Bone marrow (tissue), 2 donors: ENCODE measurements at regions not wholly inside any gene's neighbourhood (a gene's known extent, or its start where the extent isn't known, plus 50 kb on each side); places are given as distances from the start of the nearest gene placed in this dataset.

Experiments used
- DNase-seq, 2 donors: peaks; one replicate each; lab custom pipeline; 2025; lab: John Stamatoyannopoulos, UW

DNA sequence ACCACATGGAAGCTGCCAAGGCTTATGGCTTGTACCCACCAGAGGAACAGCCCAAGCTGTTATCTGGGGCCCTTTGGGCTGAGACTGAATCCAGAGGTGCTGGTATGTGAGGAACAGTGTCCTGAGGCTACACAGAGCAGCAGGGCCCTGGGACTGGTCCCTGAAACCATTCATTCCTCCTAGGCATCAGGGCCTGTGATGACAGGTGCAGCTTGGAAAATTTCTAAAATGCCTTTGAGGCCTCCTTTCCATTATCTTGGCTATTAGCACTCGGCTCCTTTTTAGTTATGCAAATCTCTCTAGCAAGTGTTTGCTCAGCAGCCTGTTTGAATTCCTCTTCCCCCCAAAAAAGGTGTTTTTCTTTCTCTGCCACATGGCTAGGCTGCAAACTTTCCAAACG, 1151.7 kb upstream of the LRRN3 start:
- DNase-seq = no peak

DNA sequence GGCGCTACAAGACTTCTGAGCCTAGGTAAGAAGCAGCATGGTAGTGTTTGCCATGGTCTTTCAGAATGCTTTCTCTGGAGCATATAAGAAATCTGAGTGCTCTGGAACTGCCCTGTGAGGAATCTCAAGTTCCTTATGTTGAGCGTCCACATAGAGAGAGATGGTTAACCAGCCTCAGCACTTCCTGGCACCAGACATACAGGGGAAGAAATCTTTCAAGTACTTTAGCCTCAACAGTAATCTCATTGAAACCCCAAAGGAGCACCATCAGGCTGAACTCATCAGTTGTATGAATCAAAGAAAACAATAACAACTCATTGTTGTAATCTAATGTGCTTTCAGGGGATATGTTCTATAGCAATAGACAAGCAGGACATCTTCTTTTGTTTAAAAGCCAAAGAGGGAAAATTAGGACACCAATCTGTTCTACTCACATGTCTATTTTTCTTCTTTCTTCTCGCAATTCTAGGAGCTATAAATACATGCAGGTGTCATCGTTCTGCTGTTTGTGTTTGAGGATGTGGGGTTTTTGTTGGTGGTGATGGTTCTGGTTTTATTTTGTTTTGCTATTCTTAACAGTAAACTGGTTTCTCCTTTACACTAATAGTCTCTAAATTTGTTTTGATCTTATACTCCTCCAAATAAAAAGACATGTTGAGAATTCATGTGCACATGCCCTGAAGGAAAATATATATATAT, 1145.0 kb upstream of the LRRN3 start:
- DNase-seq = no peak

DNA sequence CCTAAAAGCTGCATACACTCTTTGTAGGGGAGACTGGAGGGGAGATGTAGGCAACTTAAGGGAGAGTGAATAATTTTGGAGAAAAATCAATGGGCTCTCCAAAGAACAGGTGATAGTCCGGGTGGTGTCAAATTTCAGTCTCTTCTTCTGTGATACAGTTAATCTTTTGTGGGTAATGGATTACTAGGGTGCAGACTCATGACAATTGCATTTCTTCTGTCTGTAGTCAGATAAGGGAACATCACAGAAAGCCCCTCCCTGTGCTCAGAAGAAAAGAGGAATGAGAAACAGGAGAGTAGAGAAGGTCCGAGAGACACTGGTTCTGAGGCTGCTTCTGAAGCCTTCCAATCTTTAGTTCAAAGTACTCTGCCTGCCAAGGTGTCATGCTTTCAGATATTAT, 1140.7 kb upstream of the LRRN3 start:
- no peak for DNase-seq

DNA sequence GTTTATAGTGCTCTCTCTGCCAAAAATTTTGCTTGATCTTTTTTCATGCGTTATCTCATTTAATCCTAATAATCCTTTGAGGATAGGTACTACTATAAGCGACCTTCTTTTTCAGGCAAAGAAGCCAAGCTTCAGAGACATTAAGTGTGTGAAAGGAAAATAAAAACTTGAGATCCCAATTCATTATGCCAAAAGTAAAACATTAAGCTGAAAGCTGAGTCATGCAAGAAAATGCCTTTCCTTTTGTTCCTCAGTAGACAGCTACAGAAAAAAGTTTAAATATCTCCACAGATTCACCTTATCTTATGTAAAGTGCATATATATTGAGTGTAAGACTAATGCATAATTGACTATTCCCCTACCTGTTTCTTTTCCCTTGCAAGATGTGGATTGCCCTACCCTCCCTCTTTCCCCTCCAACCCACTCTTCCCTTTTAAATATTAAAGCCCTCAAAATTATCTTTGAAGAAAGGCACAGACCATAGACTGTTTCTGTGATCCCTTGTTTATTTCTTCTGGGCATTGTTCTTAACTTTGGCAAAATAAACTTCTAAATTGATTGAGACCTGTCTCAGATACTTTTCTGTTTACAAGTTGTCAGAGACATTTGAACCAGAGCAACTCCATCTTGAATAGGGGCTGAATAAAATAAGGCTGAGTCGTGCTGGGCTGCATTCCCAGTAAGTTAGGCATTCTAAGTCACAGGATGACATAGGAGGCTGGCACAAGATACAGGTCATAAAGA, 1139.9 kb upstream of the LRRN3 start:
- no peak for DNase-seq

DNA sequence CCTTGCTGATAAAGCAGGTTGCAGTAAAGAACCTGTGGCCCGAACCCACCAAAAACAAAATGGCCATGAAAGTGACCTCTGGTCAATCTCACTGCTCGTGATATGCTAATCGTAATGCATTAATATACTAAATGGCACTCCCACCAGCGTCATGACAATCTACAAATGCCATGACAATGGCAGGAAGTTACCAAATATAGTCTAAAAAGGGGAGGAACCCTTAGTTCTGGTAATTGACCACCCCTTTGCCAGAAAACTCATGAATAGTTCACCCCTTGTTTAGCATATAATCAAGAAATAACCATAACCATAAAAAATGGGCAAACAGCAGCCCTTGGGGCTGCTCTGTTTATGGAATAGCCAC, 1139.4 kb upstream of the LRRN3 start:
- no peak for DNase-seq

DNA sequence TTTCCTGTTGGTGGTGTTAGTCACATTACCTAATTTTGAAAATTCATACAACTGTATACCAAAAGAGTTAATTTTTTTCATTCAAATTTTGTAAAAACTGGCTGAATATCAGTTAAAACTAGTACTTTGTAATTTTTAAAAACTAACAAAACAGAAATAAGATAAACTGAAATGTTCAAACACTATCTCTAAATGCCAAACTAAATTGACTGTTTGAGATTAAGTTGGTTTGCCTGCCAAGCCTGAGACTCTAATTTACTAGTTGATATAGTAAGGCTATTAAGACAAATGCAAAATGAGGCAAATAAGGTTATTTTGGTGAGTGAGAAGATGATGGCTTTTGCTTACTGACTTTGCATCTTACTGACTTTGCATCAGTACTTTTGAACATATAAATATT, 1134.9 kb upstream of the LRRN3 start:
- no peak for DNase-seq

DNA sequence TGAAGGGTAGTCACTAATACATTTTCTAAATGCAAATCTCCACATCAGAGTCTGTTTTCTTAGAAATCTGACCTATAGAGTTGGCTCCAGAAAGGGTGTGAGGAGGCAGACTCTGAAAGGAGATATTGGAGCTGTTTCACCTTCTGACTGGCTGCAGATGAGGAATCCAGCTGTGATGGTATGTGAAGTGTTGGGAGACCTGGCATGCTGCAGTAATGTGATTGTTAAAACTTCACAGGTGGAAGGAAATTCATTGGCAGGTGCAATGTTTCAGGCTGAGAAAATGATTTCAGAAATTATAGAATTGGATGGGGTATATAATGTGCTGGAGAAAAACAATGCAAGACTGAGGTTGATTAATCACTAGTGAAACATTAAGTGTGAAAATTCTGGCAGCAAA, 1134.0 kb upstream of the LRRN3 start:
- DNase-seq = no peak

DNA sequence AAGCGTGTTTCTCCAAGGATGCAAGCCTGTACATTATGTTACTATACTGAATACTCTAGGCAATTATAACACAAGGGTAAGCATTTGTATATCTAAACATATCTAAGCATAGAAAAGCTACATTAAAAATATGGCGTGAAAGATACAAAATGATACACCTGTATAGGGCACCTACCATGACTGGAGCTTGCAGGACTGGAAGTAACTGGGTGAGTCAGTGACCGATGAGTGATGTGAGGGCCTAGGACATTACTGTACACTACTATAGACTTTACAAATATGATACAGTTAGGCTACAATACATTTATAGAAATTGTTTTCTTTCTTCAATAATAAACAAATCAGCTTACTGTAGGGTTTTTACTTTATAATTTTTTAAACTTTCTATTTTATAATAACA, 1127.2 kb upstream of the LRRN3 start:
- no peak for DNase-seq

DNA sequence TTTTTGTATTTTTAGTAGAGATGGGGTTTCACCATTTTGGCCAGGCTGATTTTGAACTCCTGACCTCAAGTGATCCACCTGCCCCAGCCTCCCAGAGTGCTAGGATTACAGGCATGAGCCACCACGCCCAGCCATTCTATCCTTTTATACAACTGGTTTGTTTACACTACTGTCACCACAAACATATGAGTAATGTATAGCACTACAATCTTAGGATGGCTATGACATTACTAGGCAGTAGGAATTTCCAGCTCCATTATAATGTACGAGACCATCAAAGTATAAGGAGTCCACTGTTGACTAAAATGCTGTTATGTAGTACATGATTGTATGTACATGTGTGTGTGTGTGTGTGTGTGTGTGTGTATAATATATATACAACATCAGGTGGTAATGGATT, 1126.1 kb upstream of the LRRN3 start:
- no peak for DNase-seq

DNA sequence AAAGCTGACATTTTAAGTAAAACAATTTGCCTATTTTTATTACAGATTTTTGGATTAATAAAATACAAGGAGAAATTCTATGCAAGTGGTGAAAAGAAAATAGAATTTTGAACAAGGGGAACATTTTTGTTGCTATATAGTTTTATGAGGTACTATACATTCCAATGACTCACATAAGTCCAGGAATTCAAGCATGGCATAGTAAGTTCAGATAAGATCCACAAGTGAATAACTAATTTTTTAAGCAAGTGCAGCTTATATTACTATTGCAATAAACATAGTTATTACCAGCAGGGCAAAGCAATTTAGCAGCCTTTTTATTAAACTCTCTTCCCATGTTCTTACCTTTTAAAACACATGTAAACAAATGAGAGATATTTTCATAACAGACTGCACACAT, 1123.5 kb upstream of the LRRN3 start:
- no peak for DNase-seq

DNA sequence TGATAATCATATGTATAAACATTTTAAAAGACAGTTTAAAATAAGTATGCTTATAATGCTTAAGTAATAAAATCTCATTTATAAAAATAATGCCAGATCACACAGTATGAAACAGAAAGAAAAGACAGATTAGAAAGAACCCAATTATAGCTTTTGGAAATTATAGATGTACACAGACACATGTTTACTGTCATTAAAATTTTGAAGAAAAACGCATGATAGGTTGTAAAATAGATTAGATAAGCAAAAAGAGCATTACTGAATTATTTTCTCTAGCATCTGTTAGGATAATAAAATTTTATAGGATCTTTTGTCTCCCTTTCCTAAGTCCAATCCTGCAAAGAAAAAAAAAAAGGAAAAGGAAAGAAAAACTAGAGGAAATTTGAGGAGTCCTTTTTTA, 1107.3 kb upstream of the LRRN3 start:
- DNase-seq = no peak

DNA sequence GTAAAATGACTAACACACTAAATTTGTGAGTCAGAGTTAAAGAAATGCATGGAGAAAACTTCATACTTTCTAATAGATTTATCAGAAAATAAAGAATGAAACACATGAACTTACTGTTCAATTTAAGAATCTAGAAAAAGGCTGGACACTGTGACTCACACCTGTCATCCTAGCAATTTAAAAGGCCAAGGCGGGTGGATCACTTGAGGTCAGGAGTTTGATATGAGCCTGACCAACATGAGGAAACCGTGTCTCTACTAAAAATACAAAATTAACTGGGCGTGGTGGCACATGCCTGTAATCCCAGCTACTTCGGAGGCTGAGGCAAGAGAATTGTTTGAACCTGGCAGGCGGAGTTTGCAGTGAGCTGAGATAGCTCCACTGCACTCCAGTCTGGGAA, 1106.2 kb upstream of the LRRN3 start:
- DNase-seq = no peak

DNA sequence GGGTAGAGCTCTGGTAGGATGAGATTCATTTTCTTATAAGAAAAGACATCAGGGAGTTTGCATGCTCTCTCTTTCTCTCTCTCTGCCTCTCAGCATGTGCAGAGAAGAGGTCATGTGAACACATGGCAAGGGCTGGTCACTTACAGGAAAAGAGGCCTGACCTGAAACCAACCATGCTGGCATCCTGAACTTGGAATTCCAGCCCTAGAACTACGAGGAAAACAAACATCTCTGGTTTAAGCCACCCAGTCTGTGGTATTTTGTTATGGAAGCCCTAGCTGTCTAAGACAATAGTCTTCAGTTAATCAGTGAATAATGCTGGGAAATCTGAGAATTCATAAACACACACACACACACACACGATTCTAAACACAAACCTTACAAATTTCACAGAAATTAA, 1104.2 kb upstream of the LRRN3 start:
- DNase-seq = no peak

DNA sequence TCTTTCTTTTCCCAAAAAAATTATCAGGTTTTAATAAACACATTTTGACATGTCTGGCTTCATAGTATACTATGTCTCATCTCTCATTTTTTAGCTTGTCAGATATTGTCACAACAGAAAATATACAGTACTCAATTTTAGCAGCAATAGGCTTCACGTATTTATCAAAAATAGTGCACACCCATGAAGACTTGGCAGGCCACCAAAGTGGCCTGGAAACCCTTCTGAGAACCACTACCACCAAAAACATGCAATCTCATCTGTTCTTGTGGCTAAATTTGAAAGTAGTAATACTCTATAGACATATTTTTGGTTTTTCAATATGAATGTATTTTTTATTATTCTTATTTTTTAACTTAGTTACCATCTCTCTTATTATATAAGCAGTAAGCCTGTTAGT, 1094.5 kb upstream of the LRRN3 start:
- no peak for DNase-seq

DNA sequence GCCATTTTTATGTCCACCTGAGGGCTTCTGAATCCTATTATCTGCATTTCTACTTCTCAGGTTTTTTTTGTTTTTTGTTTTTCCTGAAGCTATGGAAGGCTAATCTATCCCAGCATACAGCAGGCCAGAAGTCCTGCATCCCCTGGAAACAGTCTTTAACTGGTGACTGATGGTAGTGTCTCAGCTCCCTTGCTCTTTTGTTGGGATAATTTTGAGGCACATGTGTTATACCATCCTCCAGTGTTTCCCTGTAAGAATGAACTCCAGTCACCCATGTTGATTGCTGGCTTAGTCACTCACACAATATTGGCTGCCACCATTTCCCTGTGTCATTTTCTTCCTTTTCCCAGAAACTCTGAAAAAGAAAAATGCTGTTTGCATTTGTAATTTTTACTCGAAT, 1094.0 kb upstream of the LRRN3 start:
- DNase-seq = no peak

DNA sequence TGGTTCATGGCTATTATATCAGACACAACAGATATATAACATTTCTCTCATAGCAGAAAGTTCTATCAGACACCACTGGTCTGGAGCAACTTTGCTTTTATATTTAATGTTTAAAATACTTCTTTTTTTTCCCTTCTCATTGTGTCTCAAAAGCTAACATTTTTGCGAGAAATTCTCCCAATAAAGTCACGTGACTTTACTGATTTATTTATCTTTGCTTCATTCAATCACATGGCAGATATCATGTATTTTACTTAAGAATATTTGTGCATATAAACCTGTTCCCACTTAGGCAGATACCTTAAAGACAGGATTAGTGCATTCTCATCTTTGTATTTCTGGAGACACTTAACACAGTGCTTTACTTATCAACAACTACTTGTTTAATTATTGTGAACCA, 1093.1 kb upstream of the LRRN3 start:
- DNase-seq = no peak

DNA sequence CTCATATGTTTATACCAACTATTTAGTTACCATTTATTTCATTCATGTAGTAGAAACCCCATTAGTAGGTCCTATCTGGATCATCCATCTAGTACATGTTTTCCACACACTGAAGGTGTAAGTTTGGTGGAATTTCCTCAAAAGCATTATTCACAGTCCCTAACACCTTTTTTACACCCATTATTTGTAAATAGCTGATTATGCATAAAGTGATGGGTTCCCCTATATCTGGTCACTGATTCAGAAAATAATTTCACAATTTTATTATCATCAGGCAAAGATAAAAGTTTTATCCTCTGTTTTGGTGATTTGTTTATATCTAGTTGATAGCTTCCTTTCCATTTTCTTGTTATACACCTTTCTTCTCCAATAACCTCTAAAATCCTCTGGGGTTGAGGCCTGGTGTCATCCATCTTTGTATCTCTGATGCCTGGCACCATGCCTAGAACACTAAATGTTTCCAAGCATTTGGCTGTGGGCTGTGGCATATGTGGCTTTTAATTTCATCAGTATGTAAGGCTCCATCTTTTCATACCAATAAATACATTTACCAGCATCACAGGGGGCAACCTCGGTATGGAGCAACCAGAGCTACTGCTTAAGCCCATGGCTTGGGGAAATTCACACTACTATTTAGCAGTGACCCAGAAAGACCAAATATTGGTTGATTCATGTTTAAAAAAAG, 1089.5 kb upstream of the LRRN3 start:
- no peak for DNase-seq

DNA sequence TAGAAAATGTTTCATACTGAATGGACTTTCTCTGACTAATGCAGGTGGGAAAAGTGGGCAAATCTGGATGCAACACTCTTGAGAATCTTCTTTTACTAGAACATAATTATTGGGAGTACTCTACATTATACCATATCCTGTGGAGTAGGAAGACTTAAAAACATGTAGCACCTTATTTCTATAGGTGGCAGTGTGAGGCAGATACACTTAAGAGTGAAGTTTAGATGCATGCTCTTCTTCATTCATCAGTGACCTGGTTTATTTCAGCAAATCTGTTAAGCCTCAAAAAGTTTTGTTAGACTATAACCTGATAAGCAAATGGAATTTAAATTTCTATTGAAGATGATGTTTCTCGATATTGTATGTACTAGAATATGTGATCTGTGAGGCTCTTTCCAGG, 1087.1 kb upstream of the LRRN3 start:
- no peak for DNase-seq

DNA sequence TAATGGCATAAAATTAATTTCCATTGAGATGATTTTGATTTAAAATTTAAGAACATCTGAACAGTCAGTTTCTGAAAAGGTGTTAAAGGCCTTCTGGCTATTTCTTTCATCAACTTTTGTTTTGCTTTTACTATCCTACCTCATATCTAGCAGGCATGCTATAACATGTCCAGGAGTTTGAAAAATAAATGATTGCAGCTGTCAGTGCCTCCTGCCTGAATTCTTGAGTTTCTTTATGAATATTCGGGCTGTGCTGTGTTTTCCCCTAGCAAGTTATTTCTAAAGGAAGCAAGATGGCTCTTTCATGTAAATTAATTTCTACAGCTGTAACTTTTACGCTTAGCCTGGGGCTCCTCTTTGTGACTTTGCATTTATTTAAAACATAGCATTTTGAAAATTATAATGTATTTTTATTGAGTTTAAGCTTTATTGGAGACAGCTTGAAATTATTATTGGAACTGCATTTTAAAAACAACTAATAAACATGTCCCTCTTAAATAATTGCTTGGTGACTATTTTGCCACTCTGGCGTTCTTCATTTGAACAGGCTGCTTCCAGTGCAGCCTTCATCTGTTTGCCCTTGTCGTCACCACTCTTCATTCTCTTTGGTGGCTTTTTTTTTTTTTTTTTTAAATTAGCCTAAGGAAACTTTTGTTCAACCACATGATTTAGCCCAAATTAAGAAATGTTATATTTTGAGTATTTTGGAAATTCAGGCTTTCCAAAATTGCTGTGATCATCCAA, 1083.4 kb upstream of the LRRN3 start:
- no peak for DNase-seq

DNA sequence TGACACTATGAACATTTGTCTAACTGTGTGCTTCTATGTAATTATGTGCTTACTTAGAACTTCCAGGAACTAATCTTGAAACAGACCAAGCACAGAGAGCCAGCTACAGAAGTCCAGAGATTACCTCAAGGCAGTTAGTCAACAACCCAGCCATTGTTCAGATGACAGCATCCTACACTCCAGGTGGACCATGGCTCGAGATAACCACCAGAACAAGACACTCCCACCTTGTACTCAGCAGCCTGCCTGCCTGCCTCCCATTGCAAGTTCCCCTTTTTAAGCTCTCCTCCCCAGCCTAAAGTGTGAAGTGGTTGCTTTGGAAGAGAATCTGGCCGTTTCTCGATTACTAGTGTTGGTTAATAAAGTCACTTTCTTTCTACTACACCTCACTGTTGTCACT, 1080.6 kb upstream of the LRRN3 start:
- no peak for DNase-seq

DNA sequence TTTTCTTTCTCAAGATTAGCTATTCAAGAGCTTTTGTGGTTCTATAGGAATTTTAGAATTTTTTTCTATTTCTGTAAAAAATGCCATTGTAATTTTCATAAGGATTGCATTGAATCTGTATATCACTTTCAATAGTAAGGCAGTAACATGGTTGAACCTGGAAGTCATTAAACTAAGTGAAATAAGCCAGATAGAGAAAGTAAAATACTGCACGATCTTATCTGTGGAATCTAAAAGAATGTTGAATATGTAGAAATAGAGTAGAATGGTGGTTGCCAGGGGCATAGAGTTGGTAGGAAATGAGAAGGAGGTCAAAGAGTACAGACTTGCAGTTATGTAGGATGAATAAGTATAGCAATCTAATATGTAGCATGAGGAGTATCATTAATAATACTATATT, 1073.5 kb upstream of the LRRN3 start:
- no peak for DNase-seq

DNA sequence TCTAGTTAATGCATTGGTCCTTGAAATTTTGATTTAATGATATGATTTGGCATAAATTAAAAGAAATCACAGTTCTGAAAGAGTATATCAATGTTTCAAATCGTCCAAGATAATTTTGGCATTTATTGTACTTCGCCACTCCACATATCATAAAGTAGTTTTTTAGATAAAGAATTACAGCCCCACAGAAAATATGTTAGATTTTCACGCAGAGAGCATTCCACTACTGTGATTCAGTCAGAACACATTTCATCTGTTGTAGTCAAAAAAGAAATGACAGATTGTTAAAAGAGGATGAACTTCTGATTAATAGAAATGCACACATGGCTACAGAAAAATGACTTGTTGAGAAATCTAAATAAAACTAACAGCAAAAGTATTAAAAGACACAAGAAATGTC, 1063.5 kb upstream of the LRRN3 start:
- no peak for DNase-seq

DNA sequence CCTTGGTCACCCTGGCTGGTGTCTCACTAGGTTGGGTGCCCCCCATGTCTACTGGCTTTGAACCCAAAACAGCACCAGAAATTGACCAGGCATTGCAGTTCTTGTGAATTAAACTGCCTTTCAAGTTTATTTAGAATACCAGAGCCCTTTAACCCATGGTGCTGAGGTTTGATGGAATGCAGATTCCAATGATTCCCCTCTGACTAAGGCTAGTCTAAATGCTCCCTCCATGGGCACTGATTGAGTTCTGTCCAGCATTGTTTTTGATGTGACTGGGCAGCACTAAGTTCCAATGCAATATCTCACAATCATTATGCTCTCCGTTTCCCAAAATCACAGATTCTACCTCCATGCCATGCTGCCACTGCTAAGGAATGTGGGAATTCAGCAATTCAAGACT, 1047.4 kb upstream of the LRRN3 start:
- DNase-seq = no peak
